HEK293 (cell line): ENCODE measurements at regions not wholly inside any gene's neighbourhood (a gene's known extent, or its start where the extent isn't known, plus 50 kb on each side); places are given as distances from the start of the nearest gene placed in this dataset.

Experiments used
- CTCF ChIA-PET: fragments of 350-600 bp; formaldehyde crosslinking; extraction: SDS; loops from one replicate; lab custom pipeline; 2021; ENCODE audit warnings: antibody characterized with exemption; lab: Yijun Ruan, JAX
- POLR2A ChIA-PET: fragments of 300-600 bp; formaldehyde crosslinking; extraction: SDS; loops from one replicate; lab custom pipeline; 2020; ENCODE audit warnings: antibody characterized with exemption, inconsistent platforms; lab: Yijun Ruan, JAX
- H3K27ac ChIP-seq: fragments of 200-500 bp; sonication (Bioruptor generic); 2 replicates; pipeline ENCODE4 v1.5.1; 2014; ENCODE audit warnings: low read depth, low read length, control low read depth, inconsistent platforms; ENCODE audit errors: extremely low read depth
- H3K36me3 ChIP-seq, 2 experiments: fragments of 200-500 bp in 1 of 2; sonication (Bioruptor generic) in 1 of 2; 1 replicate in 1 of 2; 2 replicates in 1 of 2; pipeline ENCODE4 v1.5.1; 2014 to 2017; ENCODE audit warnings: inconsistent platforms in 2 of 2, low read length in 2 of 2; ENCODE audit not compliant: control insufficient read depth in 2 of 2, insufficient read depth in 1 of 2
- H3K4me1 ChIP-seq: fragments of 200-500 bp; sonication (Bioruptor generic); 2 replicates; pipeline ENCODE4 v1.5.1; 2014; ENCODE audit warnings: mild to moderate bottlenecking, low read length, inconsistent platforms; ENCODE audit not compliant: control insufficient read depth, insufficient read depth
- H3K4me3 ChIP-seq: 2 replicates; pipeline ENCODE4 v1.5.1; 2011; ENCODE audit warnings: low read depth, mild to moderate bottlenecking, control low read depth, low read length, moderate library complexity
- H3K9me3 ChIP-seq: fragments of 200-500 bp; sonication (Bioruptor generic); 2 replicates; pipeline ENCODE4 v1.5.1; 2014; ENCODE audit warnings: low read depth, low read length, inconsistent platforms; ENCODE audit not compliant: control insufficient read depth, insufficient read depth
- ATF2 ChIP-seq: fragments of 450-650 bp; formaldehyde crosslinking; IDR thresholded peaks from 2 replicates; pipeline ENCODE4 v1.5.1; 2016; ENCODE audit warnings: missing biosample characterization, missing genetic modification characterization, low read depth
- BCL11A ChIP-seq: fragments of 450-650 bp; formaldehyde crosslinking; IDR thresholded peaks from 2 replicates; pipeline ENCODE4 v1.5.1; 2016; ENCODE audit warnings: low read depth, missing biosample characterization, missing genetic modification characterization
- HOXC10 ChIP-seq: sonication (generic); formaldehyde crosslinking; IDR thresholded peaks from 2 replicates; pipeline ENCODE4 v1.8.1; 2023; ENCODE audit warnings: mild to moderate bottlenecking, missing genetic modification reagents
- KLF17 ChIP-seq: fragments of 450-650 bp; formaldehyde crosslinking; IDR thresholded peaks from 2 replicates; pipeline ENCODE4 v1.5.1; 2016; ENCODE audit warnings: missing biosample characterization, missing genetic modification characterization
- PRDM6 ChIP-seq: fragments of 450-650 bp; formaldehyde crosslinking; IDR thresholded peaks from 2 replicates; pipeline ENCODE4 v1.5.1; 2017; ENCODE audit warnings: missing biosample characterization, missing genetic modification characterization
- SCRT1 ChIP-seq: fragments of 450-650 bp; formaldehyde crosslinking; IDR thresholded peaks from 2 replicates; pipeline ENCODE4 v1.5.1; 2016; ENCODE audit warnings: missing biosample characterization, missing genetic modification characterization, borderline replicate concordance
- SCRT2 ChIP-seq: fragments of 450-650 bp; formaldehyde crosslinking; IDR thresholded peaks from 2 replicates; pipeline ENCODE4 v1.5.1; 2016; ENCODE audit warnings: missing biosample characterization, missing genetic modification characterization
- ZNF155 ChIP-seq: fragments of 450-650 bp; formaldehyde crosslinking; IDR thresholded peaks from 2 replicates; pipeline ENCODE4 v1.5.1; 2016; ENCODE audit warnings: missing biosample characterization, missing genetic modification characterization
- ZNF16 ChIP-seq: fragments of 450-650 bp; formaldehyde crosslinking; IDR thresholded peaks from 2 replicates; pipeline ENCODE4 v1.5.1; 2016; ENCODE audit warnings: low read depth, missing biosample characterization, missing genetic modification characterization
- ZNF202 ChIP-seq: fragments of 450-650 bp; formaldehyde crosslinking; IDR thresholded peaks from 2 replicates; pipeline ENCODE4 v1.5.1; 2016; ENCODE audit warnings: missing biosample characterization, missing genetic modification characterization, borderline replicate concordance
- ZNF223 ChIP-seq: fragments of 450-650 bp; formaldehyde crosslinking; IDR thresholded peaks from 2 replicates; pipeline ENCODE4 v1.5.1; 2016; ENCODE audit warnings: missing biosample characterization, missing genetic modification characterization
- ZNF239 ChIP-seq: fragments of 450-650 bp; formaldehyde crosslinking; IDR thresholded peaks from 2 replicates; pipeline ENCODE4 v1.5.1; 2016; ENCODE audit warnings: missing biosample characterization, missing genetic modification characterization
- ZNF26 ChIP-seq: fragments of 450-650 bp; formaldehyde crosslinking; IDR thresholded peaks from 2 replicates; pipeline ENCODE4 v1.5.1; 2016; ENCODE audit warnings: missing biosample characterization, missing genetic modification characterization
- ZNF394 ChIP-seq: fragments of 450-650 bp; formaldehyde crosslinking; IDR thresholded peaks from 2 replicates; pipeline ENCODE4 v1.5.1; 2016; ENCODE audit warnings: missing biosample characterization, missing genetic modification characterization, mild to moderate bottlenecking, moderate library complexity, borderline replicate concordance
- ZNF529 ChIP-seq: fragments of 450-650 bp; formaldehyde crosslinking; IDR thresholded peaks from 2 replicates; pipeline ENCODE4 v1.5.1; 2017; ENCODE audit warnings: missing genetic modification characterization, missing biosample characterization; ENCODE audit not compliant: insufficient replicate concordance
- ZNF558 ChIP-seq: fragments of 450-650 bp; formaldehyde crosslinking; IDR thresholded peaks from 2 replicates; pipeline ENCODE4 v1.5.1; 2016; ENCODE audit warnings: missing biosample characterization, missing genetic modification characterization
- ZNF629 ChIP-seq: fragments of 450-650 bp; formaldehyde crosslinking; IDR thresholded peaks from 2 replicates; pipeline ENCODE4 v1.5.1; 2017; ENCODE audit warnings: missing biosample characterization, missing genetic modification characterization
- ZNF658 ChIP-seq: fragments of 450-650 bp; formaldehyde crosslinking; IDR thresholded peaks from 2 replicates; pipeline ENCODE4; 2016; ENCODE audit warnings: missing biosample characterization, missing genetic modification characterization
- ZXDB ChIP-seq: fragments of 450-650 bp; formaldehyde crosslinking; IDR thresholded peaks from 2 replicates; pipeline ENCODE4 v1.5.1; 2016; ENCODE audit warnings: missing biosample characterization, missing genetic modification characterization

GRCh38 chr15:46525984-46526725, 891.3 kb downstream of the SQOR start (continued):
- TF ChIP-seq ZNF26 (tag by site-specific recombination) (no peak), ZNF239 (tag by site-specific recombination) (no peak), ZNF155 (tag by site-specific recombination) (no peak)

- Histone ChIP-seq H3K9me3 (no peaks in the 10 kb centered on the region), H3K27ac (no peak overlapping the region), H3K4me1 (no peaks in the 10 kb centered on the region), H3K36me3 (no peaks in the 10 kb centered on the region), H3K4me3 (no peak overlapping the region)
- TF ChIP-seq HOXC10 (CRISPR knock-in tag) (no peak), ZNF558 (tag by site-specific recombination) (no peak), ZNF223 (no peak), ZNF394 (tag by site-specific recombination) (no peak), ZNF658 (tag by site-specific recombination) (no peak), SCRT1 (tag by site-specific recombination) (no peak), ZNF629 (tag by site-specific recombination) (no peak), ZNF202 (no peak), PRDM6 (tag by site-specific recombination) (no peak), KLF17 (tag by site-specific recombination) (no peak), BCL11A (tag by site-specific recombination) (no peak), SCRT2 (tag by site-specific recombination) (no peak), ATF2 (tag by site-specific recombination) (no peak), ZXDB (tag by site-specific recombination) (no peak), ZNF529 (tag by site-specific recombination) (no peak), ZNF16 (tag by site-specific recombination) (no peak)
- POLR2A ChIA-PET = no interaction called here
- CTCF ChIA-PET = no interaction called here
These were observed 891.9 kb downstream of the SQOR start for GRCh38 chr15:46526726-46527110.
